ENCODE measurements at regions not wholly inside any gene's neighbourhood (a gene's known extent, or its start where the extent isn't known, plus 50 kb on each side); places are given as distances from the start of the nearest gene placed in this dataset.

GRCh38 chr20:41782730-41783406, 164.7 kb upstream of the CHD6 start:
- no peaks in the 10 kb centered on the region for H3K27me3 ChIP-seq
- no peak overlapping the region for H3K4me3 ChIP-seq (ENCODE audit: low read depth in 1 of 2, low read length in 1 of 2)
- H3K9me3 ChIP-seq: no peaks in the 10 kb centered on the region
- TF ChIP-seq CTCF (IDR thresholded peaks at IDR 0.05): no peak
- H3K36me3 ChIP-seq: no peaks in the 10 kb centered on the region
- no peaks in the 10 kb centered on the region for H3K4me1 ChIP-seq (ENCODE audit: control insufficient read depth in 1 of 2, insufficient read depth in 1 of 2, low read depth in 1 of 2, low read length in 1 of 2)
- H3K27ac ChIP-seq: no peak overlapping the region

GRCh38 chr20:41782255-41782654, 164.1 kb upstream of the CHD6 start:
- no peaks in the 10 kb centered on the region for H3K27me3 ChIP-seq
- TF ChIP-seq CTCF (IDR thresholded peaks at IDR 0.05): no peak
- no peaks in the 10 kb centered on the region for H3K4me1 ChIP-seq (ENCODE audit: control insufficient read depth in 1 of 2, insufficient read depth in 1 of 2, low read depth in 1 of 2, low read length in 1 of 2)
- H3K9me3 ChIP-seq: no peaks in the 10 kb centered on the region
- no peak overlapping the region for H3K4me3 ChIP-seq (ENCODE audit: low read depth in 1 of 2, low read length in 1 of 2)
- H3K27ac ChIP-seq: no peak overlapping the region
- H3K36me3 ChIP-seq: no peaks in the 10 kb centered on the region

GRCh38 chr20:41776421-41776820, 158.2 kb upstream of the CHD6 start:
- no peaks in the 10 kb centered on the region for H3K36me3 ChIP-seq
- H3K27me3 ChIP-seq: no peaks in the 10 kb centered on the region
- no peaks in the 10 kb centered on the region for H3K9me3 ChIP-seq
- no peak for TF ChIP-seq CTCF (IDR thresholded peaks at IDR 0.05)
- H3K27ac ChIP-seq: no peak overlapping the region
- no peaks in the 10 kb centered on the region for H3K4me1 ChIP-seq (ENCODE audit: control insufficient read depth in 1 of 2, insufficient read depth in 1 of 2, low read depth in 1 of 2, low read length in 1 of 2)
- H3K4me3 ChIP-seq (ENCODE audit: low read depth in 1 of 2, low read length in 1 of 2): no peak overlapping the region

- Histone ChIP-seq H3K9me3 (no peaks in the 10 kb centered on the region), H3K27me3 (peaks cover 4% of the 10 kb centered on the region), H3K36me3 (no peaks in the 10 kb centered on the region), H3K27ac (no peak overlapping the region), H3K4me3 (ENCODE audit: low read depth in 1 of 2, low read length in 1 of 2) (no peak overlapping the region), H3K4me1 (ENCODE audit: control insufficient read depth in 1 of 2, insufficient read depth in 1 of 2, low read depth in 1 of 2, low read length in 1 of 2) (no peaks in the 10 kb centered on the region)
- no peak for TF ChIP-seq CTCF (IDR thresholded peaks at IDR 0.05)
Measured at GRCh38 chr20:41774291-41774690, 156.1 kb upstream of the CHD6 start.

- H3K27ac ChIP-seq: no peak overlapping the region
- H3K27me3 ChIP-seq: peaks cover 4% of the 10 kb centered on the region
- no peaks in the 10 kb centered on the region for H3K4me1 ChIP-seq (ENCODE audit: control insufficient read depth in 1 of 2, insufficient read depth in 1 of 2, low read depth in 1 of 2, low read length in 1 of 2)
- H3K36me3 ChIP-seq: no peaks in the 10 kb centered on the region
- TF ChIP-seq CTCF (IDR thresholded peaks at IDR 0.05): no peak
- no peaks in the 10 kb centered on the region for H3K9me3 ChIP-seq
- H3K4me3 ChIP-seq (ENCODE audit: low read depth in 1 of 2, low read length in 1 of 2): no peak overlapping the region
Measured at GRCh38 chr20:41770965-41771364, 152.8 kb upstream of the CHD6 start.

Data from neutrophil (primary cell).